ENCODE measurements at regions not wholly inside any gene's neighbourhood (a gene's known extent, or its start where the extent isn't known, plus 50 kb on each side); places are given as distances from the start of the nearest gene placed in this dataset.

- Histone ChIP-seq H3K9me3 (no peaks in the 10 kb centered on the region), H3K27me3 (peaks cover 0 to 4% (median 0%) of the 10 kb centered on the region in 3 donors), H3K4me1 (no peaks in the 10 kb centered on the region), H3K4me3 (no peak overlapping the region), H3K36me3 (no peaks in the 10 kb centered on the region), H3K27ac (no peak overlapping the region)
- intact Hi-C loops (cut with DNase I) = no loop called here
- WGBS, 2 donors = 77 to 85% methylated on average over 20 of the region's 20 CpGs
- TF ChIP-seq POLR2AphosphoS5 (IDR thresholded peaks at IDR 0.05) = no peak
- TF ChIP-seq POLR2A (IDR thresholded peaks at IDR 0.05) = no peak
- TF ChIP-seq EP300 (IDR thresholded peaks at IDR 0.05) = no peak
- TF ChIP-seq, protein P1, sequence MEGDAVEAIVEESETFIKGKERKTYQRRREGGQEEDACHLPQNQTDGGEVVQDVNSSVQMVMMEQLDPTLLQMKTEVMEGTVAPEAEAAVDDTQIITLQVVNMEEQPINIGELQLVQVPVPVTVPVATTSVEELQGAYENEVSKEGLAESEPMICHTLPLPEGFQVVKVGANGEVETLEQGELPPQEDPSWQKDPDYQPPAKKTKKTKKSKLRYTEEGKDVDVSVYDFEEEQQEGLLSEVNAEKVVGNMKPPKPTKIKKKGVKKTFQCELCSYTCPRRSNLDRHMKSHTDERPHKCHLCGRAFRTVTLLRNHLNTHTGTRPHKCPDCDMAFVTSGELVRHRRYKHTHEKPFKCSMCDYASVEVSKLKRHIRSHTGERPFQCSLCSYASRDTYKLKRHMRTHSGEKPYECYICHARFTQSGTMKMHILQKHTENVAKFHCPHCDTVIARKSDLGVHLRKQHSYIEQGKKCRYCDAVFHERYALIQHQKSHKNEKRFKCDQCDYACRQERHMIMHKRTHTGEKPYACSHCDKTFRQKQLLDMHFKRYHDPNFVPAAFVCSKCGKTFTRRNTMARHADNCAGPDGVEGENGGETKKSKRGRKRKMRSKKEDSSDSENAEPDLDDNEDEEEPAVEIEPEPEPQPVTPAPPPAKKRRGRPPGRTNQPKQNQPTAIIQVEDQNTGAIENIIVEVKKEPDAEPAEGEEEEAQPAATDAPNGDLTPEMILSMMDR (IDR thresholded peaks at IDR 0.05) = no peak
- DNase-seq = peak; percentile 54
Measured at GRCh38 chr22:47386812-47387510, 624.5 kb downstream of the TBC1D22A start.

- DNase-seq = peak; percentile 22
- intact Hi-C loops (cut with DNase I) = no loop called here
- Histone ChIP-seq H3K9me3 (no peaks in the 10 kb centered on the region), H3K36me3 (no peaks in the 10 kb centered on the region), H3K27me3 (peaks cover 0 to 4% (median 0%) of the 10 kb centered on the region in 3 donors), H3K4me3 (no peak overlapping the region), H3K27ac (no peak overlapping the region), H3K4me1 (no peaks in the 10 kb centered on the region)
- 70 to 82% methylated on average over 8 of the region's 8 CpGs for WGBS, 2 donors
- TF ChIP-seq EP300 (IDR thresholded peaks at IDR 0.05) = no peak
- TF ChIP-seq POLR2A (IDR thresholded peaks at IDR 0.05) = no peak
- TF ChIP-seq, protein P1 (IDR thresholded peaks at IDR 0.05) = no peak
- no peak for TF ChIP-seq POLR2AphosphoS5 (IDR thresholded peaks at IDR 0.05)
Measured at GRCh38 chr22:47384977-47385376, 622.5 kb downstream of the TBC1D22A start.

- 67 to 82% methylated on average over 7 of the region's 7 CpGs for WGBS, 2 donors
Measured at GRCh38 chr22:47382164-47382890, 619.9 kb downstream of the TBC1D22A start.

GRCh38 chr22:47381240-47381639 is 618.8 kb downstream of the TBC1D22A start:
- Histone ChIP-seq H3K36me3 (no peaks in the 10 kb centered on the region), H3K9me3 (no peaks in the 10 kb centered on the region), H3K27me3 (peaks cover 0 to 8% (median 2%) of the 10 kb centered on the region in 3 donors), H3K27ac (no peak overlapping the region), H3K4me3 (no peak overlapping the region), H3K4me1 (no peaks in the 10 kb centered on the region)
- peak; percentile 29 for DNase-seq
- TF ChIP-seq POLR2AphosphoS5 (IDR thresholded peaks at IDR 0.05) (no peak), POLR2A (IDR thresholded peaks at IDR 0.05) (no peak), EP300 (IDR thresholded peaks at IDR 0.05) (no peak)
- TF ChIP-seq, protein P1 (IDR thresholded peaks at IDR 0.05) = no peak
- 76 to 85% methylated on average over 14 of the region's 14 CpGs for WGBS, 2 donors
- intact Hi-C loops (cut with DNase I) = no loop called here

More at GRCh38 chr22:47382164-47382890, 619.9 kb downstream of the TBC1D22A start:
- peak; percentile 45 for DNase-seq
- H3K36me3 ChIP-seq = no peaks in the 10 kb centered on the region
- H3K27me3 ChIP-seq = peaks cover 0 to 2% (median 0%) of the 10 kb centered on the region in 3 donors
- H3K4me1 ChIP-seq = no peaks in the 10 kb centered on the region
- TF ChIP-seq POLR2AphosphoS5 (IDR thresholded peaks at IDR 0.05) = no peak
- TF ChIP-seq EP300 (IDR thresholded peaks at IDR 0.05) = no peak
- TF ChIP-seq, protein P1 (IDR thresholded peaks at IDR 0.05) = no peak
- TF ChIP-seq POLR2A (IDR thresholded peaks at IDR 0.05) = no peak
- H3K27ac ChIP-seq = no peak overlapping the region
- intact Hi-C loops (cut with DNase I) = no loop called here
- H3K9me3 ChIP-seq = no peaks in the 10 kb centered on the region
- H3K4me3 ChIP-seq = no peak overlapping the region
